Neural cell (in vitro differentiated cells): ENCODE measurements at regions not wholly inside any gene's neighbourhood (a gene's known extent, or its start where the extent isn't known, plus 50 kb on each side); places are given as distances from the start of the nearest gene placed in this dataset.

Experiments used
- H2AFZ ChIP-seq: fragments of 200-600, 300-800 bp; sonication (generic), shearing (Covaris generic); 2 replicates; pipeline ENCODE4 v1.6.0; 2014; ENCODE audit warnings: low read depth, mild to moderate bottlenecking, antibody characterized with exemption, low read length, moderate library complexity
- H3F3A ChIP-seq: fragments of 200-600 bp; shearing (Covaris generic); 2 replicates; pipeline ENCODE4 v1.6.1; 2016; ENCODE audit warnings: mild to moderate bottlenecking, moderate library complexity, mixed read lengths, antibody characterized with exemption, low read length; ENCODE audit not compliant: insufficient read depth, poor library complexity, severe bottlenecking
- H3K27ac ChIP-seq: fragments of 200-600, 300-800 bp; sonication (generic), shearing (Covaris generic); 2 replicates; pipeline ENCODE4 v1.5.1; 2014; ENCODE audit warnings: mild to moderate bottlenecking, low read length, moderate library complexity
- H3K27me3 ChIP-seq: fragments of 300-800, 200-600 bp; sonication (generic), shearing (Covaris generic); 2 replicates; pipeline ENCODE4 v1.6.0; 2014; ENCODE audit warnings: mild to moderate bottlenecking, low read depth, low read length, moderate library complexity; ENCODE audit not compliant: insufficient read depth
- H3K36me3 ChIP-seq: fragments of 300-800, 200-600 bp; sonication (generic), shearing (Covaris generic); 2 replicates; pipeline ENCODE4 v1.5.1; 2014; ENCODE audit warnings: mild to moderate bottlenecking, antibody characterized with exemption, low read length, moderate library complexity; ENCODE audit not compliant: insufficient read depth
- H3K4me2 ChIP-seq: fragments of 300-800, 200-600 bp; sonication (generic), shearing (Covaris generic); 2 replicates; pipeline ENCODE4 v1.6.0; 2014; ENCODE audit warnings: mild to moderate bottlenecking, low read length
- H3K4me3 ChIP-seq: fragments of 300-800, 200-600 bp; sonication (generic), shearing (Covaris generic); 2 replicates; pipeline ENCODE4 v1.5.1; 2014; ENCODE audit warnings: mild to moderate bottlenecking, low read length, moderate library complexity
- H3K79me2 ChIP-seq: fragments of 200-600 bp; shearing (Covaris generic); replicated peaks from 2 replicates; pipeline ENCODE4 v1.6.0; 2014; ENCODE audit warnings: mild to moderate bottlenecking, low read length, moderate library complexity; ENCODE audit not compliant: insufficient read depth
- H3K9ac ChIP-seq: fragments of 300-800, 200-600 bp; sonication (generic), shearing (Covaris generic); 2 replicates; pipeline ENCODE4 v1.6.1; 2016; ENCODE audit warnings: mild to moderate bottlenecking, low read length, mixed read lengths
- H3K9me2 ChIP-seq: fragments of 200-600 bp; shearing (Covaris generic); 2 replicates; pipeline ENCODE4 v1.6.1; 2016; ENCODE audit warnings: mild to moderate bottlenecking, low read length, mixed read lengths; ENCODE audit not compliant: insufficient read depth
- H3K9me3 ChIP-seq: fragments of 200-600, 300-800 bp; sonication (generic), shearing (Covaris generic); 2 replicates; pipeline ENCODE4 v1.6.1; 2016; ENCODE audit warnings: mild to moderate bottlenecking, mixed run types, low read length, moderate library complexity, mixed read lengths
- H4K20me1 ChIP-seq: fragments of 200-600 bp; shearing (Covaris generic); 2 replicates; pipeline ENCODE4 v1.6.1; 2016; ENCODE audit warnings: mild to moderate bottlenecking, mixed run types; ENCODE audit not compliant: insufficient read depth
- CTCF ChIP-seq: fragments of 450-650 bp; IDR thresholded peaks from 2 replicates; pipeline ENCODE4 v1.5.1; 2014; ENCODE audit warnings: antibody characterized with exemption, mild to moderate bottlenecking, moderate library complexity; ENCODE audit not compliant: poor library complexity, severe bottlenecking
- EP300 ChIP-seq: fragments of 450-650 bp; conservative IDR thresholded peaks from 2 replicates; pipeline ENCODE4 v1.6.1; 2014; ENCODE audit warnings: antibody characterized with exemption, mild to moderate bottlenecking, moderate library complexity; ENCODE audit not compliant: poor library complexity, severe bottlenecking
- EZH2 ChIP-seq: fragments of 200-600, 300-800 bp; shearing (Covaris generic), sonication (generic); IDR thresholded peaks from 2 replicates; pipeline ENCODE4 v1.6.1; 2014; ENCODE audit warnings: antibody characterized with exemption, low read length, borderline replicate concordance, mild to moderate bottlenecking; ENCODE audit not compliant: insufficient read depth, poor library complexity, severe bottlenecking
- MXI1 ChIP-seq: fragments of 450-650 bp; conservative IDR thresholded peaks from 2 replicates; pipeline ENCODE4 v1.6.1; 2014; ENCODE audit warnings: antibody characterized with exemption, mild to moderate bottlenecking; ENCODE audit not compliant: poor library complexity, severe bottlenecking
- POLR2AphosphoS5 ChIP-seq: IDR thresholded peaks from 2 replicates; pipeline ENCODE4 v1.6.1; 2012
- RAD21 ChIP-seq: fragments of 450-650 bp; conservative IDR thresholded peaks from 2 replicates; pipeline ENCODE4 v1.6.1; 2014; ENCODE audit warnings: antibody characterized with exemption, mild to moderate bottlenecking, moderate library complexity
- REST ChIP-seq: IDR thresholded peaks from 2 replicates; pipeline ENCODE4 v1.6.1; 2012; ENCODE audit warnings: borderline replicate concordance
- SMC3 ChIP-seq: fragments of 450-650 bp; conservative IDR thresholded peaks from 2 replicates; pipeline ENCODE4 v1.6.1; 2014; ENCODE audit warnings: antibody characterized with exemption, mild to moderate bottlenecking, moderate library complexity; ENCODE audit not compliant: poor library complexity
- TAF1 ChIP-seq: IDR thresholded peaks from 2 replicates; pipeline ENCODE4 v1.6.1; 2012; ENCODE audit warnings: low read depth

GRCh38 chr5:3843706-3844105, 248.1 kb downstream of the IRX1 start:
- Histone ChIP-seq H3K9me2 (no peaks in the 10 kb centered on the region), H3K4me3 (no peak overlapping the region), H3K27ac (no peak overlapping the region), H3K9me3 (no peaks in the 10 kb centered on the region), H3K27me3 (no peaks in the 10 kb centered on the region), H3K79me2 (no peaks in the 10 kb centered on the region), H4K20me1 (no peaks in the 10 kb centered on the region), H3F3A (no peaks in the 10 kb centered on the region), H3K9ac (no peak overlapping the region), H3K36me3 (no peaks in the 10 kb centered on the region), H3K4me2 (no peak overlapping the region), H2AFZ (no peak overlapping the region)
- TF ChIP-seq MXI1 (no peak), RAD21 (no peak), EZH2 (no peak), TAF1 (no peak), SMC3 (no peak), REST (no peak), POLR2AphosphoS5 (no peak)

- Histone ChIP-seq H3K27me3 (no peaks in the 10 kb centered on the region), H4K20me1 (no peaks in the 10 kb centered on the region), H3K9me3 (no peaks in the 10 kb centered on the region), H2AFZ (no peak overlapping the region), H3K9me2 (no peaks in the 10 kb centered on the region), H3F3A (no peaks in the 10 kb centered on the region), H3K9ac (no peak overlapping the region), H3K4me3 (no peak overlapping the region), H3K27ac (no peak overlapping the region), H3K4me2 (no peak overlapping the region), H3K79me2 (no peaks in the 10 kb centered on the region), H3K36me3 (no peaks in the 10 kb centered on the region)
- TF ChIP-seq MXI1 (no peak), EP300 (no peak), RAD21 (no peak), EZH2 (no peak), SMC3 (no peak), CTCF (no peak), REST (no peak), TAF1 (no peak), POLR2AphosphoS5 (no peak)
These were observed 248.6 kb downstream of the IRX1 start for GRCh38 chr5:3844266-3844665.
